ENCODE measurements at regions not wholly inside any gene's neighbourhood (a gene's known extent, or its start where the extent isn't known, plus 50 kb on each side); places are given as distances from the start of the nearest gene placed in this dataset.

DNA sequence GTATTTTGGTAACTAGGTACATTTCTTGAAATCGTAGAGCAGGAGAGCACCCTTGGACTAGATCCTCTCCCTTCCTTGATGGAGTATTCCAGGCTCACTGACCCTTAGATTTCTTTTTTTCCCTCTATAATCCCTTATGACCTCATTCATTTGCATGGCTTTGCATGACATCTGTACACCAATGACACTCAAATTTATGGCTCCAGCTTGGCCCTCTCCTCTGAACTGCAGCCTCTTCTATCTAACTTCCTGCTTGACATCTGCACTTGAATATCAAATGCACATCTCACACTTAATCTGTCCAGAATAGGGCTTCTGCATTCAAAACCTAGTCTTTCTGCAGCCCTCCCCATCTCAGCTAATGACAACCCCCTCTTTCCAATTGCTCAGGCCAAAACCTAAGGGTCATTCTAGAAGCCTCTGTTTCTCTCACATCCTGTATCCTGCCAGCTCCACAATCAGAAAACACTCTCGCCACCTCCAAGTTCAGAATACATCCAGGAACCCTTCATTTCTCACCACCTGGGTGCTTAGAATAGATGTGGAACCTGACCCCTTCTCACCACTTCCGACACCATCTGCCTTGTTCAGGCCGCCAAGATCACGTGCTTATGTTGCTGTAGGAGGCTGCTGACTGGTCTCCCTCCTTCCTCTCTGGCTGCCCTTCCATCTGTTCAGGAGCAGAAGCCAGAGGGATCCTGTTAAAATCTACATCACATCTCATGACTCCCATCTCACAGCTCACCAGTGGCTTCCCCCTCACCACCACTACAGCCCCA is 138.9 kb upstream of the MTNR1B start:
- intact Hi-C loops (cut with DNase I): no loop called here
- Histone ChIP-seq H3K27ac (no peak overlapping the region), H3K4me1 (ENCODE audit: insufficient read depth) (no peaks in the 10 kb centered on the region), H3K36me3 (no peaks in the 10 kb centered on the region), H3K4me3 (no peak overlapping the region), H3K9me3 (no peaks in the 10 kb centered on the region), H3K27me3 (no peaks in the 10 kb centered on the region)
- no peak for DNase-seq
- 69 to 73% (median 71%) methylated on average over 5 of the region's 5 CpGs for WGBS, 3 donors
- TF ChIP-seq POLR2A (IDR thresholded peaks at IDR 0.05) (no peak), EP300 (IDR thresholded peaks at IDR 0.05) (no peak)
- TF ChIP-seq, protein P1, sequence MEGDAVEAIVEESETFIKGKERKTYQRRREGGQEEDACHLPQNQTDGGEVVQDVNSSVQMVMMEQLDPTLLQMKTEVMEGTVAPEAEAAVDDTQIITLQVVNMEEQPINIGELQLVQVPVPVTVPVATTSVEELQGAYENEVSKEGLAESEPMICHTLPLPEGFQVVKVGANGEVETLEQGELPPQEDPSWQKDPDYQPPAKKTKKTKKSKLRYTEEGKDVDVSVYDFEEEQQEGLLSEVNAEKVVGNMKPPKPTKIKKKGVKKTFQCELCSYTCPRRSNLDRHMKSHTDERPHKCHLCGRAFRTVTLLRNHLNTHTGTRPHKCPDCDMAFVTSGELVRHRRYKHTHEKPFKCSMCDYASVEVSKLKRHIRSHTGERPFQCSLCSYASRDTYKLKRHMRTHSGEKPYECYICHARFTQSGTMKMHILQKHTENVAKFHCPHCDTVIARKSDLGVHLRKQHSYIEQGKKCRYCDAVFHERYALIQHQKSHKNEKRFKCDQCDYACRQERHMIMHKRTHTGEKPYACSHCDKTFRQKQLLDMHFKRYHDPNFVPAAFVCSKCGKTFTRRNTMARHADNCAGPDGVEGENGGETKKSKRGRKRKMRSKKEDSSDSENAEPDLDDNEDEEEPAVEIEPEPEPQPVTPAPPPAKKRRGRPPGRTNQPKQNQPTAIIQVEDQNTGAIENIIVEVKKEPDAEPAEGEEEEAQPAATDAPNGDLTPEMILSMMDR (IDR thresholded peaks at IDR 0.05): no peak

DNA sequence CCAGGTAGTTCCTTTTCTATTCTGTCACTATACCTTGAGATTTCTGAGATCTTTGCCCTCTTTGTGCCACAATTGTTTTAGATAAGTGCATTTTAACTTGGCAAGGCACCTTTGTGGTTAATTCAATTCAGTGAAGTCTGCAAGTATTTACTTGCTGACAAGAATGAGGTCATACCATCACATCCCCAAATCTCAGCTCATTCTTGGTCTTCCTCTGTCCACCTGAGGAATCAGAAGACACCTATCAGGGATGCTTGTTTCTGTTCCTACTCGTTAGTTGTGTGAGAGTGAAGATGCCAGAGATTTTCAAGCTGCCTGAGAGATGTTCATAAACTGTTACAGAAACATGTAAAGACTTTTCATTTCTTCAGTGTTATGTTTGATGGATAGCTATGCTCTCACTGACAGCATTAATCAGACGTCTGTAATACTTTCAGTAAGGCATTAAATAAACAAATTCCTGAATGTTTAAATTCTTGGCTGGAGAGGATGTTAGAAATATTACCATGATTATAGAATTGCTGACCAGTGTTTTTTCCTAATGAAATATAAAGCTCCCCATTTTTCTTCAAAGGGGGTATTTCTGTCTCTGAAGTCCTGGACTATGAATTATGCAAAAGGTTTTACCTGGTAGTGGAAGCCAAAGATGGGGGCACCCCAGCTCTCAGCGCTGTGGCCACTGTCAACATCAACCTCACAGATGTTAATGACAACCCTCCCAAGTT is 135.0 kb upstream of the MTNR1B start:
- Histone ChIP-seq H3K4me1 (ENCODE audit: insufficient read depth) (no peaks in the 10 kb centered on the region), H3K36me3 (no peaks in the 10 kb centered on the region), H3K4me3 (no peak overlapping the region), H3K27me3 (no peaks in the 10 kb centered on the region), H3K9me3 (no peaks in the 10 kb centered on the region), H3K27ac (no peak overlapping the region)
- no peak for DNase-seq
- TF ChIP-seq, protein P1 (IDR thresholded peaks at IDR 0.05): no peak
- no peak for TF ChIP-seq POLR2A (IDR thresholded peaks at IDR 0.05)
- no peak for TF ChIP-seq EP300 (IDR thresholded peaks at IDR 0.05)
- WGBS, 3 donors: 50 to 66% (median 51%) methylated on average over 3 of the region's 3 CpGs
- intact Hi-C loops (cut with DNase I): no loop called here

DNA sequence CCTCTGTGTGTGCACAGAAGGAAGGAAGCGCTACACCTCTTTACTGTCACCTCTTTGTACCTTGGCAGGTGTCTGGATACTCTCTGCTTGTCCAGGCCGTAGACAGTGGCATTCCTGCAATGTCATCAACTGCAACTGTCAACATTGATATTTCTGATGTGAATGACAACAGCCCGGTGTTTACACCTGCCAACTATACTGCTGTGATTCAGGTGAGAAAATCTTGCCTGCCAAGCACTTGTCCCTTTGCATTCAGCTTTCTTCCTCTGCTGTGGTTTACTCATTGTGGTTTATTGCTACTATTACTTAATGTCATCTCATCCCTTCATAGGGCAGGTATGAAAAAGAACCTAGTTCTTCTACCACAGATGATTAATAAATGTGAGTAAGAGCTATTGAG is 131.9 kb upstream of the MTNR1B start:
- H3K9me3 ChIP-seq: no peaks in the 10 kb centered on the region
- H3K4me1 ChIP-seq (ENCODE audit: insufficient read depth): no peaks in the 10 kb centered on the region
- WGBS, 3 donors: 86 to 95% (median 93%) methylated on average over 3 of the region's 3 CpGs
- TF ChIP-seq POLR2A (IDR thresholded peaks at IDR 0.05): no peak
- TF ChIP-seq EP300 (IDR thresholded peaks at IDR 0.05): no peak
- TF ChIP-seq, protein P1 (IDR thresholded peaks at IDR 0.05): no peak
- H3K36me3 ChIP-seq: no peaks in the 10 kb centered on the region
- no peak overlapping the region for H3K4me3 ChIP-seq
- no peak for DNase-seq
- no peaks in the 10 kb centered on the region for H3K27me3 ChIP-seq
- intact Hi-C loops (cut with DNase I): no loop called here
- no peak overlapping the region for H3K27ac ChIP-seq

DNA sequence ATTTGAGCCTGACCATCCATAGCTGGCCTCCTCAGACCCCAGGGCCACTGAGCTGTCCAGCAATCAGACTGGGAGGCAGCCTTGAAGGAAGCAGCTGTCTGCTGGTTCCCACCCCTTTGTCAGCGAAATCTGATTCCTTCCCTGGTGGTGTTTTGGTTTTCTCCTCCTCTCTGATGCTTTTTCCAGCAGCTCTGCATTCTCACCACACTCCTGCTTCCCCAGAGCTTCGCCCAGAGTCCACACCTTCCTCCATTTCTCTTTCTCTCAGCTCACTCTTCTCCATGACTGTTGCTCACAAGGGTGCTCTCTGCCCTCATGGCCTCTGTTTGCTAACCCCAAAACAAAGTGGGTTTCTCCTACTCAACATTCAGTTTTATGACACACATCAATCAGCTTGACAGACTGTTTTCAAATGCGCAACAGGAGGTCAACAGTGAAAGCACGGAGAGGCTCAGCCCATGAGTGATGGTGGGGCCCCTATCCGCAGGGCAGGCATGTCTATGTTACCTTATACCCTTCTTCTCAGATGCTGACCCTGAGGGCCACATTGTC is 130.6 kb upstream of the MTNR1B start:
- no peaks in the 10 kb centered on the region for H3K27me3 ChIP-seq
- DNase-seq: no peak
- H3K9me3 ChIP-seq: no peaks in the 10 kb centered on the region
- TF ChIP-seq, protein P1 (IDR thresholded peaks at IDR 0.05): no peak
- TF ChIP-seq EP300 (IDR thresholded peaks at IDR 0.05) (no peak), POLR2A (IDR thresholded peaks at IDR 0.05) (no peak)
- no peak overlapping the region for H3K27ac ChIP-seq
- WGBS, 3 donors: 45 to 67% (median 53%) methylated on average over 5 of the region's 5 CpGs
- H3K4me1 ChIP-seq (ENCODE audit: insufficient read depth): no peaks in the 10 kb centered on the region
- no peaks in the 10 kb centered on the region for H3K36me3 ChIP-seq
- H3K4me3 ChIP-seq: no peak overlapping the region
- intact Hi-C loops (cut with DNase I): no loop called here
